ENCODE measurements at regions not wholly inside any gene's neighbourhood (a gene's known extent, or its start where the extent isn't known, plus 50 kb on each side); places are given as distances from the start of the nearest gene placed in this dataset.

DNA sequence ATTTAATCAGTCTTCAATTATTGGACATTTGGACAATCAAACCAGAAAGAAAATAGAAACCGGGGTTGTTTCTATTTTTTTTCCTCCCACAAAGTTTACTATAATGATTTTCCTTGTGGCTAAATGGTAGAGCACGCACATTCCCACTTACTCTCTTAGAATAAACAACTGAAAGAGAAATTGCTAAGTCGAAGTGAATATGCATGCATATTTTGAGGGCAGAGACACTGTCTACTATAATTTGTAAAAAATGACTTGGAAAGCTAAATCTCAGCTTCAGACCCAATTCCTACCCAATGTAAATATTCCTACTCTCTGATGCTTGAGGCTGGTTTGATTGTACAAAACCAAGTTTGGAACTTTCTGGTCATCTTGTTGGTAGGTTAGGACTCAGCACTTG, 66.7 kb upstream of the PAX6 start:
- no peak overlapping the region for H2BK120ac ChIP-seq (ENCODE audit: low read depth, low read length)
- no CpG with 5 or more reads among the region's 3 CpGs for WGBS
- no peak overlapping the region for H3K9ac ChIP-seq (ENCODE audit: low read length)
- H2BK5ac ChIP-seq (ENCODE audit: low read depth, low read length, poor library complexity, severe bottlenecking) = no peak overlapping the region
- H2AFZ ChIP-seq (ENCODE audit: low read depth, low read length) = no peak overlapping the region
- H3K4me3 ChIP-seq (ENCODE audit: insufficient read depth in 1 of 2, low read depth in 1 of 2, low read length in 2 of 2) = no peak overlapping the region
- H2BK12ac ChIP-seq (ENCODE audit: low read length in 2 of 2) = no peak overlapping the region
- no peak overlapping the region for H2AK5ac ChIP-seq (ENCODE audit: low read length, severe bottlenecking)
- H3K18ac ChIP-seq (ENCODE audit: low read depth in 1 of 2, low read length in 2 of 2) = no peak overlapping the region
- no peaks in the 10 kb centered on the region for H3K79me1 ChIP-seq (replicated peaks; ENCODE audit: low read length, poor library complexity, severe bottlenecking)
- no peak overlapping the region for H3K23ac ChIP-seq (ENCODE audit: low read length in 2 of 2)
- H3K27me3 ChIP-seq (ENCODE audit: control insufficient read depth in 1 of 2, insufficient read depth in 1 of 2, low read length in 2 of 2) = peaks cover 41 to 53% of the 10 kb centered on the region in 2 experiments
- no peak overlapping the region for H4K8ac ChIP-seq (ENCODE audit: low read length)
- peaks cover under 1% of the 10 kb centered on the region for H3K4me1 ChIP-seq (ENCODE audit: control insufficient read depth, insufficient read depth, low read depth, low read length)
- H3K36me3 ChIP-seq (ENCODE audit: control insufficient read depth in 1 of 2, insufficient read depth in 2 of 2, low read depth in 1 of 2, low read length in 2 of 2) = no peaks in the 10 kb centered on the region
- H4K91ac ChIP-seq (ENCODE audit: low read length) = no peak overlapping the region
- no peak overlapping the region for H3K4me2 ChIP-seq (ENCODE audit: low read length, poor library complexity, severe bottlenecking)
- H3K9me3 ChIP-seq (ENCODE audit: control insufficient read depth, low read length) = no peaks in the 10 kb centered on the region
- H3K4ac ChIP-seq (ENCODE audit: low read depth in 1 of 2, low read length in 2 of 2) = no peak overlapping the region
- no peak overlapping the region for H3K27ac ChIP-seq (ENCODE audit: low read length, poor library complexity, severe bottlenecking)
- H2BK15ac ChIP-seq (ENCODE audit: low read depth, poor library complexity, severe bottlenecking) = no peak overlapping the region
- no peak for DNase-seq
- H3K14ac ChIP-seq (ENCODE audit: low read length in 2 of 2) = no peak overlapping the region

DNA sequence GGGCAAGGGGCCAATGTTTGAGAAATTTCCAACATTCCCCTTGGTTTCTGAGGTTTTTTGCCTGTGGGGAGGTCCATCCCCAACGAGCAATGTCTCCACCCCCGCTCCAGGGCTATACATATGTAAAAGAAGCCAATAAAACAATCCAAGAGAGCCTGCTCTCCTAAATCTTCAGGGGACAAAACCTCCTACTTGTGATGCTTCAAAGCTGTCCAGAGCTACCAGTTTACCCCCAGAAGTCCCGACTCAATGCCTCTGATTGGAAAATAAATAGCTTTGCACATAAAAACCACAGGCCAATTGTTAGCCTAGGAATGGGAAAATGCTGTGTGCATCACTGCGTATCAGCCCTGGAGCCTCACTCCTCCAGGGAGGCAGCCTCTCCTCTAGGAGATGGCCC, 66.0 kb upstream of the PAX6 start:
- Histone ChIP-seq H3K4me1 (ENCODE audit: control insufficient read depth, insufficient read depth, low read depth, low read length) (no peaks in the 10 kb centered on the region), H3K4me3 (ENCODE audit: insufficient read depth in 1 of 2, low read depth in 1 of 2, low read length in 2 of 2) (no peak overlapping the region), H3K79me1 (replicated peaks; ENCODE audit: low read length, poor library complexity, severe bottlenecking) (no peaks in the 10 kb centered on the region), H2AK5ac (ENCODE audit: low read length, severe bottlenecking) (no peak overlapping the region), H2BK5ac (ENCODE audit: low read depth, low read length, poor library complexity, severe bottlenecking) (no peak overlapping the region), H2BK15ac (ENCODE audit: low read depth, poor library complexity, severe bottlenecking) (no peak overlapping the region), H3K27ac (ENCODE audit: low read length, poor library complexity, severe bottlenecking) (no peak overlapping the region), H2AFZ (ENCODE audit: low read depth, low read length) (no peak overlapping the region), H3K27me3 (ENCODE audit: control insufficient read depth in 1 of 2, insufficient read depth in 1 of 2, low read length in 2 of 2) (peaks cover 42 to 50% of the 10 kb centered on the region in 2 experiments), H3K14ac (ENCODE audit: low read length in 2 of 2) (no peak overlapping the region), H3K9me3 (ENCODE audit: control insufficient read depth, low read length) (no peaks in the 10 kb centered on the region), H4K91ac (ENCODE audit: low read length) (no peak overlapping the region), H3K4me2 (ENCODE audit: low read length, poor library complexity, severe bottlenecking) (no peak overlapping the region), H4K8ac (ENCODE audit: low read length) (no peak overlapping the region), H3K9ac (ENCODE audit: low read length) (no peak overlapping the region), H3K18ac (ENCODE audit: low read depth in 1 of 2, low read length in 2 of 2) (no peak overlapping the region), H3K4ac (ENCODE audit: low read depth in 1 of 2, low read length in 2 of 2) (no peak overlapping the region), H2BK12ac (ENCODE audit: low read length in 2 of 2) (no peak overlapping the region), H3K36me3 (ENCODE audit: control insufficient read depth in 1 of 2, insufficient read depth in 2 of 2, low read depth in 1 of 2, low read length in 2 of 2) (no peaks in the 10 kb centered on the region), H2BK120ac (ENCODE audit: low read depth, low read length) (no peak overlapping the region), H3K23ac (ENCODE audit: low read length in 2 of 2) (no peak overlapping the region)
- WGBS = 43% methylated on average over 3 of the region's 4 CpGs
- no peak for DNase-seq

DNA sequence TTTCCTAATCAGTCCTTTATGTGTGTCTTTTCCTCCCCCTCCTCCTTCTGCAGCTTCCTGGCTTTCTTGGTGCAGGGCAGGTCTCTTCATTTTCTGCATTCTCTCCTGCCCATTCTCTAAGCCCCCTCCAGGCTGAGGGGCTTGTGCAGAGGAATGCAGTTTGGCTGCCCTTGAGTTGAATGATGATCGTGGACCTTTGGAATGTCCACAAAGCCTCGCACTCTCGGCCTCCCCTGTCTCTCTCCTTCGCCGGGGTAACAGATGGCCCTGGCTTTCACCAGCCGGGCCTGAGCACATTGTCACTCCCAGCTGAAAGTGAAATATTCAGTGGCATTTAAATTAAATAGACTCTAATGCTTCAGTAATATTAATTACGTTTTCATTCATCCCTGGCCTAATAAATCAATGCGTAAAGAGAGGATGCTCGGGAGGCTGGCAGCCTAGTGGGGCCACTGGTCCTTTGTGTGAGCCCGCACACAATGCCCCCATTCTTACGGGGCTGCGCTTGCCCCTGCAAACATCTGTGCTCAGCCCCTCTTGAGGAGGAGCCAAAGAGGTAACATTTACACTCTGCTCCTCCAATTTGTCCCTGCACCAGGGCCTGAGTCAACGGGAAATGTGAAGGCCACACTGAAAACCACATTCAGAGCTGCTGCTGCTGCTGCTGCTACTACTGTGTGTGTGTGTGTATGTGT, 64.9 kb upstream of the PAX6 start:
- no peak overlapping the region for H3K14ac ChIP-seq (ENCODE audit: low read length in 2 of 2)
- no peak overlapping the region for H2AFZ ChIP-seq (ENCODE audit: low read depth, low read length)
- no peak overlapping the region for H3K4me3 ChIP-seq (ENCODE audit: insufficient read depth in 1 of 2, low read depth in 1 of 2, low read length in 2 of 2)
- peaks cover under 1% of the 10 kb centered on the region for H3K4me1 ChIP-seq (ENCODE audit: control insufficient read depth, insufficient read depth, low read depth, low read length)
- peaks cover 50 to 61% of the 10 kb centered on the region in 2 experiments for H3K27me3 ChIP-seq (ENCODE audit: control insufficient read depth in 1 of 2, insufficient read depth in 1 of 2, low read length in 2 of 2)
- no peak overlapping the region for H3K27ac ChIP-seq (ENCODE audit: low read length, poor library complexity, severe bottlenecking)
- WGBS = 62% methylated on average over 12 of the region's 13 CpGs
- H2BK120ac ChIP-seq (ENCODE audit: low read depth, low read length) = no peak overlapping the region
- H2AK5ac ChIP-seq (ENCODE audit: low read length, severe bottlenecking) = no peak overlapping the region
- no peak overlapping the region for H3K4me2 ChIP-seq (ENCODE audit: low read length, poor library complexity, severe bottlenecking)
- no peak overlapping the region for H3K18ac ChIP-seq (ENCODE audit: low read depth in 1 of 2, low read length in 2 of 2)
- no peaks in the 10 kb centered on the region for H3K36me3 ChIP-seq (ENCODE audit: control insufficient read depth in 1 of 2, insufficient read depth in 2 of 2, low read depth in 1 of 2, low read length in 2 of 2)
- H4K8ac ChIP-seq (ENCODE audit: low read length) = no peak overlapping the region
- no peak overlapping the region for H2BK12ac ChIP-seq (ENCODE audit: low read length in 2 of 2)
- H3K79me1 ChIP-seq (replicated peaks; ENCODE audit: low read length, poor library complexity, severe bottlenecking) = no peaks in the 10 kb centered on the region
- no peak overlapping the region for H4K91ac ChIP-seq (ENCODE audit: low read length)
- no peaks in the 10 kb centered on the region for H3K9me3 ChIP-seq (ENCODE audit: control insufficient read depth, low read length)
- no peak overlapping the region for H3K9ac ChIP-seq (ENCODE audit: low read length)
- no peak overlapping the region for H3K23ac ChIP-seq (ENCODE audit: low read length in 2 of 2)
- H2BK5ac ChIP-seq (ENCODE audit: low read depth, low read length, poor library complexity, severe bottlenecking) = no peak overlapping the region
- H2BK15ac ChIP-seq (ENCODE audit: low read depth, poor library complexity, severe bottlenecking) = no peak overlapping the region
- H3K4ac ChIP-seq (ENCODE audit: low read depth in 1 of 2, low read length in 2 of 2) = no peak overlapping the region
- DNase-seq = no peak

DNA sequence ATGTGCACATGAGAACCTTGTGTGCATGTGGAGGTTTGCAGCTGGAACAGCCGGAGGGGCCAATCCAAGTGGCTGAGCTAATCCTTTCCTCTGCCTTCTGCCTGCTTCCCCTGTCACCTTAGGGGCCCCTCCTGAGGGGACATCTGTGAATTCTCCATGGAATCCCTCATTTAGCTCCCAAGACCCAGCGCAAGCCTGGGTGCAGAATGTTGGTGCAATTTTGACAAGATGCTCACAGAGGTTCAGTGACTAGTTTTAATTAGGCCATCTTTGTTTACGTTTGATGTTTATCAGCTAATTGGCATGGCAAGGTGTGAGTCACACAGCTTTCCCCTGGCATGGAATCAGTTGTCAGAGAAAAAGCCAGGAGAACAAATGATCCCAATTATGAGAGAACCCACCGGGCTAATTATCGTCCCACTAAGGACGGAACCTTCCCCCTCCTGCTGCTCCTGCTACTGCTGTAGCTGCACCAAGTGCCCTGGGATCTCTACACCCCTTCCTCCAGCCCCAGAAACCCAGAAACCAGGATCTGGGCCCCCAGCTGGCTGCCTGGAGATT, 63.6 kb upstream of the PAX6 start:
- 82% methylated on average over 6 of the region's 6 CpGs for WGBS
- no peak overlapping the region for H3K4me2 ChIP-seq (ENCODE audit: low read length, poor library complexity, severe bottlenecking)
- no peak overlapping the region for H4K8ac ChIP-seq (ENCODE audit: low read length)
- no peak overlapping the region for H3K23ac ChIP-seq (ENCODE audit: low read length in 2 of 2)
- H4K91ac ChIP-seq (ENCODE audit: low read length) = no peak overlapping the region
- no peaks in the 10 kb centered on the region for H3K79me1 ChIP-seq (replicated peaks; ENCODE audit: low read length, poor library complexity, severe bottlenecking)
- H3K4ac ChIP-seq (ENCODE audit: low read depth in 1 of 2, low read length in 2 of 2) = no peak overlapping the region
- H3K4me3 ChIP-seq (ENCODE audit: insufficient read depth in 1 of 2, low read depth in 1 of 2, low read length in 2 of 2) = no peak overlapping the region
- no peak overlapping the region for H2BK15ac ChIP-seq (ENCODE audit: low read depth, poor library complexity, severe bottlenecking)
- H3K9ac ChIP-seq (ENCODE audit: low read length) = no peak overlapping the region
- H3K36me3 ChIP-seq (ENCODE audit: control insufficient read depth in 1 of 2, insufficient read depth in 2 of 2, low read depth in 1 of 2, low read length in 2 of 2) = no peaks in the 10 kb centered on the region
- DNase-seq = no peak
- H2AFZ ChIP-seq (ENCODE audit: low read depth, low read length) = no peak overlapping the region
- no peak overlapping the region for H2BK12ac ChIP-seq (ENCODE audit: low read length in 2 of 2)
- no peak overlapping the region for H2BK120ac ChIP-seq (ENCODE audit: low read depth, low read length)
- peaks cover 50 to 63% of the 10 kb centered on the region in 2 experiments for H3K27me3 ChIP-seq (ENCODE audit: control insufficient read depth in 1 of 2, insufficient read depth in 1 of 2, low read length in 2 of 2)
- H2AK5ac ChIP-seq (ENCODE audit: low read length, severe bottlenecking) = no peak overlapping the region
- H3K14ac ChIP-seq (ENCODE audit: low read length in 2 of 2) = no peak overlapping the region
- peaks cover 4% of the 10 kb centered on the region for H3K4me1 ChIP-seq (ENCODE audit: control insufficient read depth, insufficient read depth, low read depth, low read length)
- no peak overlapping the region for H3K18ac ChIP-seq (ENCODE audit: low read depth in 1 of 2, low read length in 2 of 2)
- no peak overlapping the region for H2BK5ac ChIP-seq (ENCODE audit: low read depth, low read length, poor library complexity, severe bottlenecking)
- no peak overlapping the region for H3K27ac ChIP-seq (ENCODE audit: low read length, poor library complexity, severe bottlenecking)
- no peaks in the 10 kb centered on the region for H3K9me3 ChIP-seq (ENCODE audit: control insufficient read depth, low read length)
